OCI-LY3 (cell line): ENCODE measurements at regions not wholly inside any gene's neighbourhood (a gene's known extent, or its start where the extent isn't known, plus 50 kb on each side); places are given as distances from the start of the nearest gene placed in this dataset.

Experiments used
- H2AFZ ChIP-seq: fragments of 200-600, 300-600 bp; shearing (Covaris generic); 2 replicates; pipeline ENCODE4 v1.6.0; 2014; ENCODE audit warnings: antibody characterized with exemption, low read depth, low read length
- H3K27ac ChIP-seq: fragments of 200-600, 300-600 bp; sonication (generic); 2 replicates; pipeline ENCODE4 v1.5.1; 2014; ENCODE audit warnings: mild to moderate bottlenecking, low read length, moderate library complexity, mixed read lengths
- H3K27me3 ChIP-seq: fragments of 200-600, 300-600 bp; sonication (generic); 2 replicates; pipeline ENCODE4 v1.6.1; 2014; ENCODE audit warnings: low read depth, low read length, mixed read lengths
- H3K36me3 ChIP-seq: fragments of 200-600, 300-600 bp; sonication (generic); replicated peaks from 2 replicates; pipeline ENCODE3; 2014; ENCODE audit warnings: low read depth, low read length, mixed read lengths
- H3K4me1 ChIP-seq: fragments of 300-600, 200-600 bp; sonication (generic); 2 replicates; pipeline ENCODE4 v1.6.1; 2014; ENCODE audit warnings: low read length, mixed read lengths
- H3K4me2 ChIP-seq: fragments of 200-600, 300-600 bp; sonication (generic); 2 replicates; pipeline ENCODE4 v1.6.1; 2014; ENCODE audit warnings: low read length, mixed read lengths
- H3K4me3 ChIP-seq: fragments of 300-600, 200-600 bp; sonication (generic); 2 replicates; pipeline ENCODE4 v1.5.1; 2014; ENCODE audit warnings: antibody characterized with exemption, mild to moderate bottlenecking, low read length, moderate library complexity
- H3K79me2 ChIP-seq: fragments of 300-600, 200-600 bp; shearing (Covaris generic); 2 replicates; pipeline ENCODE4 v1.6.1; 2014; ENCODE audit warnings: mild to moderate bottlenecking, low read length, mixed read lengths
- H3K9ac ChIP-seq: fragments of 300-600, 200-600 bp; shearing (Covaris generic); 2 replicates; pipeline ENCODE4 v1.6.0; 2014; ENCODE audit warnings: mild to moderate bottlenecking, low read length, moderate library complexity
- H3K9me3 ChIP-seq: fragments of 200-600, 300-600 bp; shearing (Covaris generic); 2 replicates; pipeline ENCODE4 v1.6.1; 2014; ENCODE audit warnings: low read length, mixed read lengths; ENCODE audit not compliant: insufficient read depth
- H4K20me1 ChIP-seq: fragments of 200-600, 300-600 bp; sonication (generic); 2 replicates; pipeline ENCODE4 v1.6.1; 2016; ENCODE audit warnings: low read length, mixed read lengths; ENCODE audit not compliant: insufficient read depth
- CTCF ChIP-seq: fragments of 200-600, 300-600 bp; sonication (generic); IDR thresholded peaks from 2 replicates; pipeline ENCODE4 v1.5.1; 2014; ENCODE audit warnings: antibody characterized with exemption, low read length, low read depth
- EZH2phosphoT487 ChIP-seq: fragments of 200-600 bp; shearing (Covaris generic); IDR thresholded peaks from 2 replicates; pipeline ENCODE4 v1.6.1; 2018; ENCODE audit warnings: antibody characterized with exemption, mixed run types, low read depth

GRCh38 chr2:235390816-235391194 is 103.0 kb upstream of the AGAP1 start:
- H3K4me1 ChIP-seq, result no peaks in the 10 kb centered on the region
- H3K4me2 ChIP-seq, result no peak overlapping the region
- no peaks in the 10 kb centered on the region for H3K79me2 ChIP-seq
- no peaks in the 10 kb centered on the region for H3K9me3 ChIP-seq
- H4K20me1 ChIP-seq, result no peaks in the 10 kb centered on the region
- no peak overlapping the region for H3K9ac ChIP-seq
- H2AFZ ChIP-seq, result no peak overlapping the region
- TF ChIP-seq EZH2phosphoT487, result no peak
- TF ChIP-seq CTCF, result no peak
- no peak overlapping the region for H3K27ac ChIP-seq
- no peaks in the 10 kb centered on the region for H3K27me3 ChIP-seq
- H3K4me3 ChIP-seq, result no peak overlapping the region
- no peaks in the 10 kb centered on the region for H3K36me3 ChIP-seq

- H4K20me1 ChIP-seq, result no peaks in the 10 kb centered on the region
- no peaks in the 10 kb centered on the region for H3K27me3 ChIP-seq
- H2AFZ ChIP-seq, result no peak overlapping the region
- no peaks in the 10 kb centered on the region for H3K79me2 ChIP-seq
- H3K4me2 ChIP-seq, result no peak overlapping the region
- no peaks in the 10 kb centered on the region for H3K4me1 ChIP-seq
- H3K27ac ChIP-seq, result no peak overlapping the region
- no peaks in the 10 kb centered on the region for H3K9me3 ChIP-seq
- no peak overlapping the region for H3K9ac ChIP-seq
- H3K36me3 ChIP-seq, result no peaks in the 10 kb centered on the region
- no peak for TF ChIP-seq EZH2phosphoT487
- TF ChIP-seq CTCF, result no peak
- H3K4me3 ChIP-seq, result no peak overlapping the region
Observed at GRCh38 chr2:235391921-235392615, 101.8 kb upstream of the AGAP1 start.

- Histone ChIP-seq H3K9ac (no peak overlapping the region), H3K36me3 (no peaks in the 10 kb centered on the region), H3K4me2 (no peak overlapping the region), H3K4me1 (no peaks in the 10 kb centered on the region), H3K4me3 (no peak overlapping the region), H2AFZ (no peak overlapping the region), H3K27me3 (no peaks in the 10 kb centered on the region), H4K20me1 (no peaks in the 10 kb centered on the region), H3K79me2 (no peaks in the 10 kb centered on the region), H3K9me3 (no peaks in the 10 kb centered on the region), H3K27ac (no peak overlapping the region)
- TF ChIP-seq CTCF (no peak), EZH2phosphoT487 (no peak)
Observed at GRCh38 chr2:235394278-235394828, 99.5 kb upstream of the AGAP1 start.

GRCh38 chr2:235396071-235396846 is 97.6 kb upstream of the AGAP1 start:
- H3K27me3 ChIP-seq, result no peaks in the 10 kb centered on the region
- H3K27ac ChIP-seq, result no peak overlapping the region
- no peak overlapping the region for H2AFZ ChIP-seq
- no peaks in the 10 kb centered on the region for H3K4me1 ChIP-seq
- H3K9me3 ChIP-seq, result no peaks in the 10 kb centered on the region
- H3K4me3 ChIP-seq, result no peak overlapping the region
- no peaks in the 10 kb centered on the region for H3K36me3 ChIP-seq
- H3K4me2 ChIP-seq, result no peak overlapping the region
- no peak overlapping the region for H3K9ac ChIP-seq
- no peaks in the 10 kb centered on the region for H4K20me1 ChIP-seq
- TF ChIP-seq EZH2phosphoT487 (no peak), CTCF (no peak)
- no peaks in the 10 kb centered on the region for H3K79me2 ChIP-seq
